Stimulated activated CD4-positive, alpha-beta T cell treated with anti-CD3 and anti-CD28 coated beads, Interleukin-12 subunit alpha, Interleukin-12 subunit beta, amount 100 ng/mL, for 48 hours (primary cell): ENCODE measurements at regions not wholly inside any gene's neighbourhood (a gene's known extent, or its start where the extent isn't known, plus 50 kb on each side); places are given as distances from the start of the nearest gene placed in this dataset.

Experiments used
- DNase-seq, 3 donors: peaks; one replicate each; pipeline ENCODE4 v3.0.0-alpha.2; 2020; ENCODE audit warnings: low read depth in 2 of 3, low spot score in 1 of 3

GRCh38 chr6:121499666-121500065 lies 64.2 kb downstream of the GJA1 start:
- DNase-seq, result no peak

GRCh38 chr6:121503589-121503991 lies 68.1 kb downstream of the GJA1 start:
- no peak for DNase-seq

GRCh38 chr6:121504227-121504626 lies 68.8 kb downstream of the GJA1 start:
- no peak for DNase-seq

- DNase-seq, result no peak
Measured at GRCh38 chr6:121505284-121505683, 69.8 kb downstream of the GJA1 start.

GRCh38 chr6:121506761-121507754 lies 71.6 kb downstream of the GJA1 start:
- DNase-seq, result no peak

- DNase-seq, result no peak
Measured at GRCh38 chr6:121510568-121511177, 75.2 kb downstream of the GJA1 start.

GRCh38 chr6:121515630-121516265 lies 80.3 kb downstream of the GJA1 start:
- no peak for DNase-seq

- DNase-seq, result no peak
Measured at GRCh38 chr6:121516331-121516730, 80.9 kb downstream of the GJA1 start.

GRCh38 chr6:121520337-121521163 lies 85.1 kb downstream of the GJA1 start:
- no peak for DNase-seq

GRCh38 chr6:121521164-121521555 lies 85.7 kb downstream of the GJA1 start:
- no peak for DNase-seq

GRCh38 chr6:121522265-121522664 lies 86.8 kb downstream of the GJA1 start:
- DNase-seq, result no peak

- DNase-seq, result no peak
Measured at GRCh38 chr6:121522771-121523386, 87.4 kb downstream of the GJA1 start.

GRCh38 chr6:121523628-121524027 lies 88.2 kb downstream of the GJA1 start:
- no peak for DNase-seq

GRCh38 chr6:121526282-121526681 lies 90.8 kb downstream of the GJA1 start:
- no peak for DNase-seq

GRCh38 chr6:121531658-121532169 lies 96.3 kb downstream of the GJA1 start:
- no peak for DNase-seq

- DNase-seq, result no peak
Measured at GRCh38 chr6:121533321-121533841, 97.9 kb downstream of the GJA1 start.

GRCh38 chr6:121535777-121536176 lies 100.3 kb downstream of the GJA1 start:
- no peak for DNase-seq

GRCh38 chr6:121536345-121536744 lies 100.9 kb downstream of the GJA1 start:
- no peak for DNase-seq

- DNase-seq, result no peak
Measured at GRCh38 chr6:121539439-121539838, 104.0 kb downstream of the GJA1 start.

- no peak for DNase-seq
Measured at GRCh38 chr6:121540210-121540609, 104.8 kb downstream of the GJA1 start.
